PC-3 (cell line): ENCODE measurements at regions not wholly inside any gene's neighbourhood (a gene's known extent, or its start where the extent isn't known, plus 50 kb on each side); places are given as distances from the start of the nearest gene placed in this dataset.

Source experiments
- CTCF ChIP-seq: fragments of 300-600 bp; sonication (generic); conservative IDR thresholded peaks from 2 replicates; pipeline ENCODE4 v1.5.1; 2017; ENCODE audit warnings: antibody characterized with exemption, low read depth, mild to moderate bottlenecking, low read length
- EZH2 ChIP-seq: fragments of 300-600 bp; sonication (generic); IDR thresholded peaks from one replicate; pipeline ENCODE4 v1.6.1; 2017; ENCODE audit warnings: antibody characterized with exemption, mild to moderate bottlenecking, low read length; ENCODE audit not compliant: unreplicated experiment
- EZH2phosphoT487 ChIP-seq: fragments of 300-600 bp; sonication (generic); IDR thresholded peaks from 2 replicates; pipeline ENCODE4 v1.6.1; 2018; ENCODE audit warnings: mild to moderate bottlenecking, antibody characterized with exemption, low read length, borderline replicate concordance

GRCh38 chr11:128315933-128316332 is 271.4 kb downstream of the ETS1 start:
- TF ChIP-seq CTCF (no peak), EZH2phosphoT487 (no peak), EZH2 (no peak)
